Common myeloid progenitor, CD34-positive (primary cell): ENCODE measurements at regions not wholly inside any gene's neighbourhood (a gene's known extent, or its start where the extent isn't known, plus 50 kb on each side); places are given as distances from the start of the nearest gene placed in this dataset.

Source experiments
- CTCF ChIA-PET: fragments of 350-600 bp; sonication (Branson Sonifier 250); formaldehyde crosslinking; loops from one replicate; lab custom pipeline; 2021; ENCODE audit warnings: antibody characterized with exemption; lab: Charles Lee
- POLR2A ChIA-PET: fragments of 350-600 bp; sonication (Branson Sonifier 250); formaldehyde crosslinking; loops from one replicate; lab custom pipeline; 2021; ENCODE audit warnings: antibody characterized with exemption; lab: Charles Lee
- DNase-seq, 3 donors: peaks; one replicate each; pipeline versions ENCODE4 v3.0.0 to v3.0.0-alpha.2; 2013
- H3K27ac ChIP-seq, 2 experiments: 1 replicate in 1 of 2; 2 replicates in 1 of 2; pipeline ENCODE4 v1.7.0; 2013; ENCODE audit warnings: inconsistent platforms in 2 of 2, low read length in 2 of 2, mild to moderate bottlenecking in 2 of 2, low read depth in 1 of 2, moderate library complexity in 1 of 2; ENCODE audit not compliant: severe bottlenecking in 2 of 2, insufficient read depth in 1 of 2, poor library complexity in 1 of 2
- H3K27me3 ChIP-seq, 5 experiments: replicated peaks in 2 of 5; 1 replicate in 3 of 5; 2 replicates in 2 of 5; pipeline versions ENCODE4 v1.6.1 to v1.7.0; 2013; ENCODE audit warnings: low read length in 4 of 5, mild to moderate bottlenecking in 2 of 5, moderate library complexity in 2 of 5, inconsistent platforms in 1 of 5; ENCODE audit not compliant: insufficient read depth in 5 of 5, control insufficient read depth in 4 of 5
- H3K36me3 ChIP-seq, 4 experiments: 1 replicate in 2 of 4; 2 replicates in 2 of 4; pipeline versions ENCODE4 v1.6.1 to v1.7.0; 2013; ENCODE audit warnings: low read length in 3 of 4, control low read depth in 1 of 4, mild to moderate bottlenecking in 1 of 4; ENCODE audit not compliant: control insufficient read depth in 4 of 4, insufficient read depth in 4 of 4
- H3K4me1 ChIP-seq, 4 experiments: 1 replicate in 3 of 4; 2 replicates in 1 of 4; pipeline versions ENCODE4 v1.6.1 to v1.7.1; 2013; ENCODE audit warnings: low read length in 3 of 4, mild to moderate bottlenecking in 3 of 4, control low read depth in 1 of 4, inconsistent platforms in 1 of 4, moderate library complexity in 1 of 4; ENCODE audit not compliant: control insufficient read depth in 4 of 4, insufficient read depth in 4 of 4; ENCODE audit errors: control extremely low read depth in 1 of 4
- H3K4me3 ChIP-seq, 7 experiments: 1 replicate in 4 of 7; 2 replicates in 3 of 7; pipeline versions ENCODE4 v1.5.1 to v1.7.0; 2013; ENCODE audit warnings: mild to moderate bottlenecking in 7 of 7, low read length in 6 of 7, moderate library complexity in 6 of 7, inconsistent platforms in 2 of 7, low read depth in 2 of 7, control low read depth in 1 of 7; ENCODE audit not compliant: insufficient read depth in 4 of 7, control insufficient read depth in 1 of 7; ENCODE audit errors: extremely low read depth in 1 of 7
- H3K9me3 ChIP-seq, 5 experiments: 1 replicate in 4 of 5; 2 replicates in 1 of 5; pipeline versions ENCODE4 v1.6.1 to v1.7.1; 2013; ENCODE audit warnings: low read length in 4 of 5, mild to moderate bottlenecking in 2 of 5, inconsistent platforms in 1 of 5, low read depth in 1 of 5, moderate library complexity in 1 of 5; ENCODE audit not compliant: control insufficient read depth in 4 of 5, insufficient read depth in 2 of 5; ENCODE audit errors: control extremely low read depth in 1 of 5
- WGBS: methylation state at CpG from one replicate; pipeline ENCODE4 v1.1.5; 2013; ENCODE audit not compliant: insufficient coverage; 5-methylcytosine and 5-hydroxymethylcytosine counted together

- ChIA-PET CTCF (no interaction called here), POLR2A (no interaction called here)
- 76% methylated on average over 5 of the region's 5 CpGs for WGBS
- H3K36me3 ChIP-seq = no peaks in the 10 kb centered on the region
- no peaks in the 10 kb centered on the region for H3K4me1 ChIP-seq
- DNase-seq = no peak
- no peaks in the 10 kb centered on the region for H3K9me3 ChIP-seq
- H3K27me3 ChIP-seq = peaks cover 0 to 4% (median 0%) of the 10 kb centered on the region in 5 experiments
- H3K4me3 ChIP-seq = no peak overlapping the region
- H3K27ac ChIP-seq = no peak overlapping the region
Observed at GRCh38 chr2:75790121-75790813, 79.6 kb upstream of the GCFC2 start.

- WGBS = 100% methylated on average over 1 of the region's 1 CpG
- no peaks in the 10 kb centered on the region for H3K36me3 ChIP-seq
- H3K27ac ChIP-seq = no peak overlapping the region
- H3K4me1 ChIP-seq = no peaks in the 10 kb centered on the region
- H3K4me3 ChIP-seq = no peak overlapping the region
- POLR2A ChIA-PET = interaction anchor here (0.7 kb wide), 1 partner anchor 148 kb away, joined by 4 read pairs; no protein-coding TSS in a partner anchor
- H3K27me3 ChIP-seq = peaks cover 0 to 2% (median 0%) of the 10 kb centered on the region in 5 experiments
- DNase-seq = no peak
- CTCF ChIA-PET = no interaction called here
- no peaks in the 10 kb centered on the region for H3K9me3 ChIP-seq
Observed at GRCh38 chr2:75788902-75789301, 78.2 kb upstream of the GCFC2 start.

GRCh38 chr2:75788154-75788553, 77.4 kb upstream of the GCFC2 start:
- POLR2A ChIA-PET = interaction anchor here (0.7 kb wide), 1 partner anchor 147 kb away, joined by 4 read pairs; no protein-coding TSS in a partner anchor
- Histone ChIP-seq H3K4me3 (no peak overlapping the region), H3K4me1 (no peaks in the 10 kb centered on the region), H3K27ac (no peak overlapping the region), H3K27me3 (peaks cover 0 to 2% (median 0%) of the 10 kb centered on the region in 5 experiments), H3K9me3 (no peaks in the 10 kb centered on the region), H3K36me3 (no peaks in the 10 kb centered on the region)
- 93% methylated on average over 4 of the region's 4 CpGs for WGBS
- DNase-seq = no peak
- CTCF ChIA-PET = no interaction called here

- Histone ChIP-seq H3K9me3 (no peaks in the 10 kb centered on the region), H3K36me3 (no peaks in the 10 kb centered on the region), H3K27me3 (peaks cover 0 to 2% (median 0%) of the 10 kb centered on the region in 5 experiments), H3K4me1 (no peaks in the 10 kb centered on the region), H3K27ac (no peak overlapping the region), H3K4me3 (no peak overlapping the region)
- CTCF ChIA-PET = no interaction called here
- WGBS = 26% methylated on average over 4 of the region's 5 CpGs
- DNase-seq = peak; percentile 10 to 36 (median 29)
- POLR2A ChIA-PET = no interaction called here
Observed at GRCh38 chr2:75787532-75788132, 76.9 kb upstream of the GCFC2 start.

GRCh38 chr2:75775311-75775823, 64.7 kb upstream of the GCFC2 start:
- H3K27me3 ChIP-seq = peaks cover 0 to 7% (median 4%) of the 10 kb centered on the region in 5 experiments

GRCh38 chr2:75772908-75773630, 62.4 kb upstream of the GCFC2 start:
- POLR2A ChIA-PET = no interaction called here
- CTCF ChIA-PET = no interaction called here

More at GRCh38 chr2:75775311-75775823, 64.7 kb upstream of the GCFC2 start:
- CTCF ChIA-PET = interaction anchor here (1.3 kb wide), 1 partner anchor 11 kb away, joined by 4 read pairs; no protein-coding TSS in a partner anchor
- Histone ChIP-seq H3K4me3 (no peak overlapping the region), H3K27ac (no peak overlapping the region), H3K36me3 (no peaks in the 10 kb centered on the region), H3K9me3 (no peaks in the 10 kb centered on the region), H3K4me1 (no peaks in the 10 kb centered on the region)
- DNase-seq = no peak
- POLR2A ChIA-PET = no interaction called here
- WGBS = 81% methylated on average over 2 of the region's 3 CpGs

More at GRCh38 chr2:75772908-75773630, 62.4 kb upstream of the GCFC2 start:
- H3K36me3 ChIP-seq = no peaks in the 10 kb centered on the region
- no peak overlapping the region for H3K4me3 ChIP-seq
- H3K4me1 ChIP-seq = no peaks in the 10 kb centered on the region
- peaks cover 0 to 11% (median 5%) of the 10 kb centered on the region in 5 experiments for H3K27me3 ChIP-seq
- H3K9me3 ChIP-seq = no peaks in the 10 kb centered on the region
- 45% methylated on average over 4 of the region's 5 CpGs for whole genome bisulfite sequencing
- H3K27ac ChIP-seq = no peak overlapping the region
- DNase-seq = no peak
